PFSK-1 (cell line): ENCODE measurements at regions not wholly inside any gene's neighbourhood (a gene's known extent, or its start where the extent isn't known, plus 50 kb on each side); places are given as distances from the start of the nearest gene placed in this dataset.

ENCODE experiments used
- TAF1 ChIP-seq: IDR thresholded peaks from 2 replicates; pipeline ENCODE4 v1.6.1; 2012; ENCODE audit warnings: low read length, control low read depth, borderline replicate concordance; ENCODE audit not compliant: insufficient read depth
- TF ChIP-seq, protein P1 (sequence below), 2 experiments: IDR thresholded peaks; 2 replicates each; pipeline versions ENCODE4 v1.6.1 to v1.8.0; 2011 to 2012; ENCODE audit warnings: low read depth in 2 of 2, low read length in 2 of 2, control low read depth in 1 of 2, inconsistent platforms in 1 of 2, mild to moderate bottlenecking in 1 of 2, moderate library complexity in 1 of 2; ENCODE audit not compliant: insufficient read depth in 1 of 2

DNA sequence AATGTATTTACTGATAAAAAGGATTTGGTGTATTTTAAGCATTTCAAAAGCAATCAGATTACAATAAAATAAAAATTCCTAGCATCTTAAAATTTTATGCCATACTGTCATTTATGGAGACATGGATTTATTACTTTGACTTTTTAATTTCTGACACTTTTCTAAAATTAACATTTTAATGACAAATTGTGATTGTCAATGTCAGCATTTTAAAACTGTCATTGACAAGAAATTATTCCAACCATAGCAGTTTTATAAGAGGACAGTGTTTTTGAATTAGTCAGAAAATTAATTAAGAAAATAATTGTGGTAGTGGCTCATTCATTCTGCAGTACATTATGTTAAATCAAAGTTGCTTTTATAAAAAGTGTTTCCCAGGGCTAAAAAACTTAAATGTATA lies 1954.4 kb downstream of the ARAP2 start:
- TF ChIP-seq TAF1 = no peak
- TF ChIP-seq, protein P1, sequence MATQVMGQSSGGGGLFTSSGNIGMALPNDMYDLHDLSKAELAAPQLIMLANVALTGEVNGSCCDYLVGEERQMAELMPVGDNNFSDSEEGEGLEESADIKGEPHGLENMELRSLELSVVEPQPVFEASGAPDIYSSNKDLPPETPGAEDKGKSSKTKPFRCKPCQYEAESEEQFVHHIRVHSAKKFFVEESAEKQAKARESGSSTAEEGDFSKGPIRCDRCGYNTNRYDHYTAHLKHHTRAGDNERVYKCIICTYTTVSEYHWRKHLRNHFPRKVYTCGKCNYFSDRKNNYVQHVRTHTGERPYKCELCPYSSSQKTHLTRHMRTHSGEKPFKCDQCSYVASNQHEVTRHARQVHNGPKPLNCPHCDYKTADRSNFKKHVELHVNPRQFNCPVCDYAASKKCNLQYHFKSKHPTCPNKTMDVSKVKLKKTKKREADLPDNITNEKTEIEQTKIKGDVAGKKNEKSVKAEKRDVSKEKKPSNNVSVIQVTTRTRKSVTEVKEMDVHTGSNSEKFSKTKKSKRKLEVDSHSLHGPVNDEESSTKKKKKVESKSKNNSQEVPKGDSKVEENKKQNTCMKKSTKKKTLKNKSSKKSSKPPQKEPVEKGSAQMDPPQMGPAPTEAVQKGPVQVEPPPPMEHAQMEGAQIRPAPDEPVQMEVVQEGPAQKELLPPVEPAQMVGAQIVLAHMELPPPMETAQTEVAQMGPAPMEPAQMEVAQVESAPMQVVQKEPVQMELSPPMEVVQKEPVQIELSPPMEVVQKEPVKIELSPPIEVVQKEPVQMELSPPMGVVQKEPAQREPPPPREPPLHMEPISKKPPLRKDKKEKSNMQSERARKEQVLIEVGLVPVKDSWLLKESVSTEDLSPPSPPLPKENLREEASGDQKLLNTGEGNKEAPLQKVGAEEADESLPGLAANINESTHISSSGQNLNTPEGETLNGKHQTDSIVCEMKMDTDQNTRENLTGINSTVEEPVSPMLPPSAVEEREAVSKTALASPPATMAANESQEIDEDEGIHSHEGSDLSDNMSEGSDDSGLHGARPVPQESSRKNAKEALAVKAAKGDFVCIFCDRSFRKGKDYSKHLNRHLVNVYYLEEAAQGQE (IDR thresholded peaks at IDR 0.05; ENCODE audit: insufficient read depth in 1 of 2, low read depth in 2 of 2, low read length in 2 of 2) = no peak
